Endothelial cell of umbilical vein (primary cell): ENCODE measurements at regions not wholly inside any gene's neighbourhood (a gene's known extent, or its start where the extent isn't known, plus 50 kb on each side); places are given as distances from the start of the nearest gene placed in this dataset.

Experiments used
- BruUV-seq: library from RNA; stranded (reverse); fragments of 400-500 nt; replicated peaks from 2 replicates; lab custom pipeline; 2021; lab: Mats Ljungman, UMichigan
- CTCF ChIA-PET: fragments of 300-600, 350-600 bp; sonication (Branson Sonifier 250); formaldehyde crosslinking; loops from one replicate; lab custom pipeline; 2021; ENCODE audit warnings: antibody characterized with exemption, inconsistent platforms; lab: Charles Lee
- POLR2A ChIA-PET: fragments of 300-600, 350-600 bp; sonication (Branson Sonifier 250); formaldehyde crosslinking; loops from one replicate; lab custom pipeline; 2021; ENCODE audit warnings: antibody characterized with exemption, inconsistent platforms; lab: Charles Lee
- DNase-seq: peaks from one replicate; pipeline ENCODE4 v3.0.0-alpha.2; 2011; ENCODE audit warnings: low read depth, low spot score
- FAIRE-seq: peaks from 2 replicates; lab custom pipeline; 2011; peaks lifted over from hg19 to GRCh38; lab: Jason Lieb, UNC
- H2AFZ ChIP-seq: 2 replicates; pipeline ENCODE4 v1.6.0; 2012; ENCODE audit warnings: low read depth, low read length, control low read depth, inconsistent platforms
- H3K27ac ChIP-seq: 2 replicates; pipeline ENCODE4 v1.5.1; 2011; ENCODE audit warnings: low read depth, mild to moderate bottlenecking, control low read depth, low read length, moderate library complexity; ENCODE audit not compliant: insufficient read depth
- H3K27me3 ChIP-seq, 2 experiments: 2 replicates each; pipeline versions ENCODE4 v1.6.0 to v1.6.1; 2011; ENCODE audit warnings: low read length in 2 of 2, mixed read lengths in 1 of 2; ENCODE audit not compliant: control insufficient read depth in 2 of 2, insufficient read depth in 2 of 2
- H3K36me3 ChIP-seq, 2 experiments: 2 replicates in 1 of 2; 3 replicates in 1 of 2; pipeline ENCODE4 v1.5.1; 2011; ENCODE audit warnings: low read length in 2 of 2, mild to moderate bottlenecking in 1 of 2, moderate library complexity in 1 of 2; ENCODE audit not compliant: control insufficient read depth in 2 of 2, insufficient read depth in 2 of 2; ENCODE audit errors: extremely low read depth in 1 of 2
- H3K4me1 ChIP-seq: 3 replicates; pipeline ENCODE4 v1.5.1; 2011; ENCODE audit warnings: mild to moderate bottlenecking, low read length; ENCODE audit not compliant: control insufficient read depth, insufficient read depth; ENCODE audit errors: extremely low read depth
- H3K4me2 ChIP-seq: 2 replicates; pipeline ENCODE4 v1.6.1; 2011; ENCODE audit warnings: low read length, control low read depth, mixed read lengths; ENCODE audit not compliant: insufficient read depth
- H3K4me3 ChIP-seq, 3 experiments: fragments of 200-600 bp in 1 of 3; sonication (generic), shearing (Covaris generic) in 1 of 3; replicated peaks in 1 of 3; 2 replicates each; pipeline ENCODE4 v1.5.1; 2011 to 2016; ENCODE audit warnings: control low read depth in 3 of 3, low read length in 3 of 3, mild to moderate bottlenecking in 2 of 3, inconsistent platforms in 1 of 3, low read depth in 1 of 3, moderate library complexity in 1 of 3; ENCODE audit not compliant: insufficient read depth in 1 of 3
- H3K79me2 ChIP-seq: 2 replicates; pipeline ENCODE4 v1.6.0; 2012; ENCODE audit warnings: low read length, inconsistent platforms; ENCODE audit not compliant: control insufficient read depth, insufficient read depth
- H3K9ac ChIP-seq: replicated peaks from 2 replicates; pipeline ENCODE3; 2011; ENCODE audit warnings: low read length, control low read depth; ENCODE audit not compliant: insufficient read depth; ENCODE audit errors: extremely low read depth
- H3K9me1 ChIP-seq: replicated peaks from 3 replicates; pipeline ENCODE4 v1.6.0; 2011; ENCODE audit warnings: mild to moderate bottlenecking, low read length; ENCODE audit not compliant: control insufficient read depth, insufficient read depth; ENCODE audit errors: extremely low read depth
- H3K9me3 ChIP-seq: replicated peaks from 2 replicates; pipeline ENCODE4 v1.5.1; 2012; ENCODE audit warnings: low read length, inconsistent platforms; ENCODE audit not compliant: control insufficient read depth, insufficient read depth
- H4K20me1 ChIP-seq: replicated peaks from 2 replicates; pipeline ENCODE3; 2011; ENCODE audit warnings: mild to moderate bottlenecking, low read length; ENCODE audit not compliant: control insufficient read depth, insufficient read depth; ENCODE audit errors: extremely low read depth
- EZH2 ChIP-seq: IDR thresholded peaks from 2 replicates; pipeline ENCODE4 v1.6.1; 2012; ENCODE audit warnings: borderline replicate concordance, low read depth, mild to moderate bottlenecking, moderate library complexity, low read length, inconsistent platforms; ENCODE audit not compliant: severe bottlenecking
- FOS ChIP-seq: IDR thresholded peaks from 2 replicates; pipeline ENCODE4 v1.6.1; 2011; ENCODE audit warnings: mild to moderate bottlenecking, low read length, moderate library complexity, borderline replicate concordance; ENCODE audit not compliant: insufficient read depth
- GATA2 ChIP-seq: IDR thresholded peaks from 2 replicates; pipeline ENCODE4 v1.7.0; 2011; ENCODE audit warnings: low read depth, mild to moderate bottlenecking, moderate library complexity, mixed read lengths, low read length; ENCODE audit not compliant: insufficient read length, insufficient read depth
- JUN ChIP-seq: IDR thresholded peaks from 2 replicates; pipeline ENCODE4 v1.6.1; 2011; ENCODE audit warnings: borderline replicate concordance, low read depth; ENCODE audit not compliant: insufficient read length, insufficient read depth
- MYC ChIP-seq: IDR thresholded peaks from one replicate; pipeline ENCODE4 v1.6.1; 2011; ENCODE audit warnings: mild to moderate bottlenecking, low read depth, low read length
- POLR2A ChIP-seq: IDR thresholded peaks from 2 replicates; pipeline ENCODE4 v1.6.1; 2012; ENCODE audit warnings: low read depth, mild to moderate bottlenecking, control low read depth, low read length
- POLR2AphosphoS5 ChIP-seq: IDR thresholded peaks from 2 replicates; pipeline ENCODE4 v1.6.1; 2012; ENCODE audit warnings: low read depth, mild to moderate bottlenecking, control low read depth, low read length, moderate library complexity; ENCODE audit not compliant: insufficient read depth
- dilution Hi-C: fragments of 300-500 bp; cut with MboI; formaldehyde crosslinking; loops from one replicate; pipeline ENCODE4 v1.15.0; 2019; ENCODE audit warnings: low sequenced_read_pairs; ENCODE audit not compliant: extremely low pct_ligation_motif_present
- intact Hi-C: fragments of 100-400 bp; cut with micrococcal nuclease; formaldehyde crosslinking; loops from one replicate; pipeline ENCODE4 v1.10.0; 2022
- TF ChIP-seq, protein P1 (sequence below): IDR thresholded peaks from 2 replicates; pipeline ENCODE4 v1.6.1; 2011; ENCODE audit not compliant: insufficient read depth, insufficient read length
- TF ChIP-seq, protein P2 (sequence below), 2 donors: IDR thresholded peaks; 1 replicate in 1 of 2; 2 replicates in 1 of 2; pipeline ENCODE4 v1.5.1; 2011; ENCODE audit warnings: low read length in 2 of 2, mild to moderate bottlenecking in 2 of 2, moderate library complexity in 2 of 2, control low read depth in 1 of 2, inconsistent platforms in 1 of 2, low read depth in 1 of 2; ENCODE audit not compliant: insufficient read depth in 1 of 2; ENCODE audit errors: extremely low read depth in 1 of 2

DNA sequence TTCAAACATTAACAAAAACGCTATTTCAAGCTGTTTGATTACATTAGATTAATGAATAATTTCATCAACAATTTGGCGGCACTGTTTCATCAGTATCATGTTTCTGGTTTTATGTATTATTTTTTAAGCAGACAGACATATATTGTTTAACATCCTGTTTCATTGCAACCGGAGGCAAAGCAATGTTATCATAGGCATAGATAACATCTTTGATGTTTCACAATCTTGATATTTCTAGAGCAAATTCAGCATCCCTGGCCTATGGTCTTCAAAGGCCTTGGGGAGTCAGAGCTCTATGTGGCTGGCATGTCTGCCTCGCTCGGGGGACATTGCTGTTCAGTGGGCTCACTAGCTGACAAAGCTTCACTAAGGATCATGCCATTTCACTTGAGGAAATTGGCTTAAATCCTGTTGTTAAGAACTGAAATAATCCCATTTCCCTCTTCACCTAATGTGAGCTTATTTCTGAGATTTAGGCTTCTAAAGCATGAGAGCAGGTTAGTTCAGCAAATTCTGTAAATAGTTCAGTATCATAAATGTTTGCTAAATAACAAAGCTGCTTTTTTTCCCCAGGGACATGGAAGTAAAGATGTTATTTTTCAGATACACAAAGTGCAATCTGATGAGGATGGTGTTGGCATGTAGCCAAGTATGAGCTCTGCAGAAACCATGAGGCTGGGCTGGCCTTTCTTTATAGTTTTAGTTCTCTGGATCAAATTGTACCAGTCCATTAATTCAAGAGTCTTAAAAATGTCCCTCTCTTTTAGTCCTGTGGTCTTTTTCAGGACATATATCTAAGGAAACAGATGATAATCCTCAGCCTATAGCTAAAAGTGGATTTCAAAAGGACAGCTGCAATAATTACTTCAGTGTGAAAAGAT lies 941.4 kb downstream of the PLOD2 start:
- Histone ChIP-seq H3K4me1 (peaks cover 2% of the 10 kb centered on the region), H3K4me2 (no peak overlapping the region), H3K36me3 (no peaks in the 10 kb centered on the region), H3K9me3 (no peaks in the 10 kb centered on the region), H3K9me1 (no peaks in the 10 kb centered on the region), H3K4me3 (no peak overlapping the region), H3K9ac (no peak overlapping the region), H3K27me3 (no peaks in the 10 kb centered on the region), H4K20me1 (no peaks in the 10 kb centered on the region), H3K27ac (no peak overlapping the region), H2AFZ (no peak overlapping the region), H3K79me2 (no peaks in the 10 kb centered on the region)
- TF ChIP-seq POLR2AphosphoS5 = no peak
- no peak for TF ChIP-seq FOS
- TF ChIP-seq POLR2A = no peak
- no peak for TF ChIP-seq GATA2
- TF ChIP-seq JUN = no peak
- no peak for TF ChIP-seq MYC
- TF ChIP-seq, protein P1, sequence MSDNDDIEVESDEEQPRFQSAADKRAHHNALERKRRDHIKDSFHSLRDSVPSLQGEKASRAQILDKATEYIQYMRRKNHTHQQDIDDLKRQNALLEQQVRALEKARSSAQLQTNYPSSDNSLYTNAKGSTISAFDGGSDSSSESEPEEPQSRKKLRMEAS = no peak
- TF ChIP-seq, protein P2, sequence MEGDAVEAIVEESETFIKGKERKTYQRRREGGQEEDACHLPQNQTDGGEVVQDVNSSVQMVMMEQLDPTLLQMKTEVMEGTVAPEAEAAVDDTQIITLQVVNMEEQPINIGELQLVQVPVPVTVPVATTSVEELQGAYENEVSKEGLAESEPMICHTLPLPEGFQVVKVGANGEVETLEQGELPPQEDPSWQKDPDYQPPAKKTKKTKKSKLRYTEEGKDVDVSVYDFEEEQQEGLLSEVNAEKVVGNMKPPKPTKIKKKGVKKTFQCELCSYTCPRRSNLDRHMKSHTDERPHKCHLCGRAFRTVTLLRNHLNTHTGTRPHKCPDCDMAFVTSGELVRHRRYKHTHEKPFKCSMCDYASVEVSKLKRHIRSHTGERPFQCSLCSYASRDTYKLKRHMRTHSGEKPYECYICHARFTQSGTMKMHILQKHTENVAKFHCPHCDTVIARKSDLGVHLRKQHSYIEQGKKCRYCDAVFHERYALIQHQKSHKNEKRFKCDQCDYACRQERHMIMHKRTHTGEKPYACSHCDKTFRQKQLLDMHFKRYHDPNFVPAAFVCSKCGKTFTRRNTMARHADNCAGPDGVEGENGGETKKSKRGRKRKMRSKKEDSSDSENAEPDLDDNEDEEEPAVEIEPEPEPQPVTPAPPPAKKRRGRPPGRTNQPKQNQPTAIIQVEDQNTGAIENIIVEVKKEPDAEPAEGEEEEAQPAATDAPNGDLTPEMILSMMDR (IDR thresholded peaks at IDR 0.05; ENCODE audit: extremely low read depth in 1 of 2, insufficient read depth in 1 of 2, low read depth in 1 of 2, low read length in 2 of 2) = no peak
- TF ChIP-seq EZH2 = no peak
- DNase-seq (peak; percentile 22), FAIRE-seq (no peak)
- ChIA-PET CTCF (interaction anchor here (0.6 to 2.6 kb wide), 4 partner anchors 10 to 509 kb away, joined by 3 to 6 read pairs (median 3); no protein-coding TSS in a partner anchor), POLR2A (no interaction called here)
- intact Hi-C loops (loop anchor here (2.0 kb wide), 1 partner anchor 63 kb away; no protein-coding TSS in a partner anchor), dilution Hi-C loops (no loop called here)
- BruUV-seq = no TSS peak
